ENCODE measurements at regions not wholly inside any gene's neighbourhood (a gene's known extent, or its start where the extent isn't known, plus 50 kb on each side); places are given as distances from the start of the nearest gene placed in this dataset.

GRCh38 chr5:111667128-111667736, 89.8 kb downstream of the NREP start:
- ChIA-PET POLR2A (no interaction called here), CTCF (no interaction called here)
- Histone ChIP-seq H3K27me3 (ENCODE audit: insufficient read depth, low read length, poor library complexity, severe bottlenecking) (no peaks in the 10 kb centered on the region), H3K9me3 (ENCODE audit: low read length) (no peaks in the 10 kb centered on the region), H3K36me3 (ENCODE audit: insufficient read depth, low read length) (no peaks in the 10 kb centered on the region), H3K27ac (ENCODE audit: low read depth, low read length) (no peak overlapping the region), H3K4me1 (ENCODE audit: insufficient read depth, low read length) (no peaks in the 10 kb centered on the region), H3K4me3 (ENCODE audit: low read length) (no peak overlapping the region)
- Mint-ChIP-seq H3K4me3 (no peak overlapping the region), H3K27me3 (peaks cover 9 to 11% of the 10 kb centered on the region in 2 donors), H3K9me3 (no peaks in the 10 kb centered on the region), H3K36me3 (no peaks in the 10 kb centered on the region), H3K4me1 (no peaks in the 10 kb centered on the region), H3K27ac (no peak overlapping the region)
- no peak for DNase-seq

- Histone ChIP-seq H3K27me3 (ENCODE audit: insufficient read depth, low read length, poor library complexity, severe bottlenecking) (no peaks in the 10 kb centered on the region), H3K4me1 (ENCODE audit: insufficient read depth, low read length) (no peaks in the 10 kb centered on the region), H3K27ac (ENCODE audit: low read depth, low read length) (no peak overlapping the region), H3K4me3 (ENCODE audit: low read length) (no peak overlapping the region), H3K9me3 (ENCODE audit: low read length) (no peaks in the 10 kb centered on the region), H3K36me3 (ENCODE audit: insufficient read depth, low read length) (no peaks in the 10 kb centered on the region)
- Mint-ChIP-seq H3K27ac (no peak overlapping the region), H3K4me3 (no peak overlapping the region), H3K4me1 (no peaks in the 10 kb centered on the region), H3K9me3 (peaks cover 2 to 8% (median 6%) of the 10 kb centered on the region in 5 donors), H3K27me3 (peaks cover 0 to 9% of the 10 kb centered on the region in 2 donors), H3K36me3 (no peaks in the 10 kb centered on the region)
- DNase-seq, result no peak
- CTCF ChIA-PET, result no interaction called here
- POLR2A ChIA-PET, result no interaction called here
Measured at GRCh38 chr5:111656580-111656979, 100.4 kb downstream of the NREP start.

- no peaks in the 10 kb centered on the region for H3K36me3 Mint-ChIP-seq
- Histone ChIP-seq H3K27me3 (ENCODE audit: insufficient read depth, low read length, poor library complexity, severe bottlenecking) (no peaks in the 10 kb centered on the region), H3K27ac (ENCODE audit: low read depth, low read length) (no peak overlapping the region), H3K4me1 (ENCODE audit: insufficient read depth, low read length) (no peaks in the 10 kb centered on the region), H3K9me3 (ENCODE audit: low read length) (no peaks in the 10 kb centered on the region), H3K36me3 (ENCODE audit: insufficient read depth, low read length) (no peaks in the 10 kb centered on the region), H3K4me3 (ENCODE audit: low read length) (no peak overlapping the region)
- H3K4me3 Mint-ChIP-seq, result no peak overlapping the region
- no peaks in the 10 kb centered on the region for H3K4me1 Mint-ChIP-seq
- no peak overlapping the region for H3K27ac Mint-ChIP-seq
- POLR2A ChIA-PET, result no interaction called here
- no peak for DNase-seq
- H3K9me3 Mint-ChIP-seq, result peaks cover 0 to 7% (median 3%) of the 10 kb centered on the region in 5 donors
- peaks cover 1 to 15% of the 10 kb centered on the region in 2 donors for H3K27me3 Mint-ChIP-seq
- CTCF ChIA-PET, result no interaction called here
Measured at GRCh38 chr5:111655169-111655924, 101.6 kb downstream of the NREP start.

- H3K36me3 ChIP-seq (ENCODE audit: insufficient read depth, low read length), result no peaks in the 10 kb centered on the region
- no peaks in the 10 kb centered on the region for H3K9me3 ChIP-seq (ENCODE audit: low read length)
- peaks cover 1 to 22% of the 10 kb centered on the region in 2 donors for H3K27me3 Mint-ChIP-seq
- DNase-seq, result no peak
- ChIA-PET POLR2A (no interaction called here), CTCF (no interaction called here)
- no peak overlapping the region for H3K27ac Mint-ChIP-seq
- no peaks in the 10 kb centered on the region for H3K4me1 ChIP-seq (ENCODE audit: insufficient read depth, low read length)
- peaks cover 0 to 5% (median 0%) of the 10 kb centered on the region in 5 donors for H3K9me3 Mint-ChIP-seq
- H3K27me3 ChIP-seq (ENCODE audit: insufficient read depth, low read length, poor library complexity, severe bottlenecking), result no peaks in the 10 kb centered on the region
- H3K36me3 Mint-ChIP-seq, result no peaks in the 10 kb centered on the region
- H3K4me1 Mint-ChIP-seq, result no peaks in the 10 kb centered on the region
- no peak overlapping the region for H3K4me3 ChIP-seq (ENCODE audit: low read length)
- H3K4me3 Mint-ChIP-seq, result no peak overlapping the region
- H3K27ac ChIP-seq (ENCODE audit: low read depth, low read length), result no peak overlapping the region
Measured at GRCh38 chr5:111653408-111653807, 103.6 kb downstream of the NREP start.

- no peaks in the 10 kb centered on the region for H3K9me3 ChIP-seq (ENCODE audit: low read length)
- H3K27me3 ChIP-seq (ENCODE audit: insufficient read depth, low read length, poor library complexity, severe bottlenecking), result no peaks in the 10 kb centered on the region
- DNase-seq, result no peak
- H3K27me3 Mint-ChIP-seq, result peaks cover 5 to 41% of the 10 kb centered on the region in 2 donors
- H3K4me3 ChIP-seq (ENCODE audit: low read length), result no peak overlapping the region
- no peaks in the 10 kb centered on the region for H3K36me3 ChIP-seq (ENCODE audit: insufficient read depth, low read length)
- H3K27ac ChIP-seq (ENCODE audit: low read depth, low read length), result no peak overlapping the region
- ChIA-PET POLR2A (no interaction called here), CTCF (no interaction called here)
- no peaks in the 10 kb centered on the region for H3K4me1 ChIP-seq (ENCODE audit: insufficient read depth, low read length)
- no peak overlapping the region for H3K27ac Mint-ChIP-seq
- H3K4me1 Mint-ChIP-seq, result no peaks in the 10 kb centered on the region
- H3K36me3 Mint-ChIP-seq, result no peaks in the 10 kb centered on the region
- no peak overlapping the region for H3K4me3 Mint-ChIP-seq
- peaks cover 0 to 5% (median 0%) of the 10 kb centered on the region in 5 donors for H3K9me3 Mint-ChIP-seq
Measured at GRCh38 chr5:111649516-111649915, 107.5 kb downstream of the NREP start.

- Mint-ChIP-seq H3K4me1 (no peaks in the 10 kb centered on the region), H3K36me3 (no peaks in the 10 kb centered on the region), H3K27me3 (peaks cover 4 to 31% of the 10 kb centered on the region in 2 donors), H3K4me3 (no peak overlapping the region), H3K27ac (no peak overlapping the region), H3K9me3 (peaks cover 0 to 2% (median 0%) of the 10 kb centered on the region in 5 donors)
- no peaks in the 10 kb centered on the region for H3K9me3 ChIP-seq (ENCODE audit: low read length)
- no peak for DNase-seq
- no peak overlapping the region for H3K27ac ChIP-seq (ENCODE audit: low read depth, low read length)
- no peak overlapping the region for H3K4me3 ChIP-seq (ENCODE audit: low read length)
- H3K27me3 ChIP-seq (ENCODE audit: insufficient read depth, low read length, poor library complexity, severe bottlenecking), result no peaks in the 10 kb centered on the region
- H3K36me3 ChIP-seq (ENCODE audit: insufficient read depth, low read length), result no peaks in the 10 kb centered on the region
- no peaks in the 10 kb centered on the region for H3K4me1 ChIP-seq (ENCODE audit: insufficient read depth, low read length)
- ChIA-PET CTCF (no interaction called here), POLR2A (no interaction called here)
Measured at GRCh38 chr5:111645303-111645838, 111.6 kb downstream of the NREP start.

GRCh38 chr5:111643499-111643898, 113.5 kb downstream of the NREP start:
- Histone ChIP-seq H3K4me3 (ENCODE audit: low read length) (no peak overlapping the region), H3K9me3 (ENCODE audit: low read length) (no peaks in the 10 kb centered on the region), H3K27ac (ENCODE audit: low read depth, low read length) (no peak overlapping the region), H3K36me3 (ENCODE audit: insufficient read depth, low read length) (no peaks in the 10 kb centered on the region), H3K27me3 (ENCODE audit: insufficient read depth, low read length, poor library complexity, severe bottlenecking) (no peaks in the 10 kb centered on the region), H3K4me1 (ENCODE audit: insufficient read depth, low read length) (no peaks in the 10 kb centered on the region)
- no peak overlapping the region for H3K27ac Mint-ChIP-seq
- H3K4me3 Mint-ChIP-seq, result no peak overlapping the region
- ChIA-PET POLR2A (no interaction called here), CTCF (no interaction called here)
- DNase-seq, result no peak
- peaks cover 5 to 26% of the 10 kb centered on the region in 2 donors for H3K27me3 Mint-ChIP-seq
- peaks cover 0 to 2% (median 0%) of the 10 kb centered on the region in 3 donors for H3K36me3 Mint-ChIP-seq
- H3K4me1 Mint-ChIP-seq, result no peaks in the 10 kb centered on the region
- peaks cover 7 to 12% (median 7%) of the 10 kb centered on the region in 5 donors for H3K9me3 Mint-ChIP-seq

- H3K4me1 ChIP-seq (ENCODE audit: insufficient read depth, low read length), result no peaks in the 10 kb centered on the region
- no peaks in the 10 kb centered on the region for H3K36me3 ChIP-seq (ENCODE audit: insufficient read depth, low read length)
- ChIA-PET CTCF (no interaction called here), POLR2A (no interaction called here)
- Mint-ChIP-seq H3K27me3 (peaks cover 1 to 23% of the 10 kb centered on the region in 2 donors), H3K9me3 (peaks cover 7 to 13% (median 12%) of the 10 kb centered on the region in 5 donors), H3K4me3 (no peak overlapping the region), H3K27ac (no peak overlapping the region), H3K4me1 (no peaks in the 10 kb centered on the region), H3K36me3 (peaks cover 0 to 2% (median 0%) of the 10 kb centered on the region in 3 donors)
- no peak overlapping the region for H3K27ac ChIP-seq (ENCODE audit: low read depth, low read length)
- H3K9me3 ChIP-seq (ENCODE audit: low read length), result no peaks in the 10 kb centered on the region
- no peak overlapping the region for H3K4me3 ChIP-seq (ENCODE audit: low read length)
- H3K27me3 ChIP-seq (ENCODE audit: insufficient read depth, low read length, poor library complexity, severe bottlenecking), result no peaks in the 10 kb centered on the region
- DNase-seq, result no peak
Measured at GRCh38 chr5:111641533-111642233, 115.3 kb downstream of the NREP start.
